ENCODE measurements at regions not wholly inside any gene's neighbourhood (a gene's known extent, or its start where the extent isn't known, plus 50 kb on each side); places are given as distances from the start of the nearest gene placed in this dataset.

GRCh38 chr11:71135112-71135511 is 117.3 kb downstream of the SHANK2 start:
- no peak overlapping the region for H3K27ac ChIP-seq
- no peaks in the 10 kb centered on the region for H3K4me1 ChIP-seq
- H3K4me3 ChIP-seq = no peak overlapping the region
- WGBS, 3 donors = 94 to 96% (median 96%) methylated on average over 6 of the region's 6 CpGs
- H3K9me3 ChIP-seq = no peaks in the 10 kb centered on the region
- no peaks in the 10 kb centered on the region for H3K36me3 ChIP-seq (ENCODE audit: insufficient read depth in 1 of 2, low read depth in 1 of 2)
- no peak for TF ChIP-seq CTCF (IDR thresholded peaks at IDR 0.05)
- no peak for ATAC-seq
- DNase-seq = no peak
- peaks cover 0 to 17% (median 5%) of the 10 kb centered on the region in 3 donors for H3K27me3 ChIP-seq (ENCODE audit: insufficient read depth in 3 of 3, low read length in 2 of 3)
- intact Hi-C loops (cut with DNase I) = no loop called here

- intact Hi-C loops (cut with DNase I) = no loop called here
- H3K4me1 ChIP-seq = no peaks in the 10 kb centered on the region
- TF ChIP-seq CTCF (IDR thresholded peaks at IDR 0.05) = no peak
- DNase-seq (no peak), ATAC-seq (no peak)
- H3K27me3 ChIP-seq (ENCODE audit: insufficient read depth in 3 of 3, low read length in 2 of 3) = peaks cover 0 to 17% (median 3%) of the 10 kb centered on the region in 3 donors
- H3K9me3 ChIP-seq = no peaks in the 10 kb centered on the region
- H3K36me3 ChIP-seq (ENCODE audit: insufficient read depth in 1 of 2, low read depth in 1 of 2) = no peaks in the 10 kb centered on the region
- H3K4me3 ChIP-seq = no peak overlapping the region
- H3K27ac ChIP-seq = no peak overlapping the region
- 80 to 84% (median 82%) methylated on average over 9 of the region's 9 CpGs for WGBS, 3 donors
These were observed 118.4 kb downstream of the SHANK2 start for GRCh38 chr11:71133946-71134345.

GRCh38 chr11:71131861-71132260 is 120.5 kb downstream of the SHANK2 start:
- ATAC-seq (no peak), DNase-seq (no peak)
- no peaks in the 10 kb centered on the region for H3K36me3 ChIP-seq (ENCODE audit: insufficient read depth in 1 of 2, low read depth in 1 of 2)
- H3K4me3 ChIP-seq = no peak overlapping the region
- no peaks in the 10 kb centered on the region for H3K9me3 ChIP-seq
- TF ChIP-seq CTCF (IDR thresholded peaks at IDR 0.05) = no peak
- no peak overlapping the region for H3K27ac ChIP-seq
- intact Hi-C loops (cut with DNase I) = no loop called here
- no peaks in the 10 kb centered on the region for H3K4me1 ChIP-seq
- peaks cover 0 to 10% (median 3%) of the 10 kb centered on the region in 3 donors for H3K27me3 ChIP-seq (ENCODE audit: insufficient read depth in 3 of 3, low read length in 2 of 3)
- 24 to 47% (median 28%) methylated on average over 15 of the region's 15 CpGs for WGBS, 3 donors

GRCh38 chr11:71130106-71130505 is 122.3 kb downstream of the SHANK2 start:
- no peak for DNase-seq
- Histone ChIP-seq H3K36me3 (ENCODE audit: insufficient read depth in 1 of 2, low read depth in 1 of 2) (no peaks in the 10 kb centered on the region), H3K4me1 (no peaks in the 10 kb centered on the region), H3K9me3 (no peaks in the 10 kb centered on the region), H3K27ac (no peak overlapping the region), H3K27me3 (ENCODE audit: insufficient read depth in 3 of 3, low read length in 2 of 3) (no peaks in the 10 kb centered on the region), H3K4me3 (no peak overlapping the region)
- intact Hi-C loops (cut with DNase I) = no loop called here
- TF ChIP-seq CTCF (IDR thresholded peaks at IDR 0.05) = no peak
- ATAC-seq = no peak
- 68 to 79% (median 70%) methylated on average over 8 of the region's 8 CpGs for WGBS, 3 donors

GRCh38 chr11:71129624-71130023 is 122.8 kb downstream of the SHANK2 start:
- ATAC-seq = peak in 2 of 4 donors; percentile 49 to 72
- no peaks in the 10 kb centered on the region for H3K27me3 ChIP-seq (ENCODE audit: insufficient read depth in 3 of 3, low read length in 2 of 3)
- WGBS, 3 donors = 32 to 61% (median 35%) methylated on average over 5 of the region's 5 CpGs
- intact Hi-C loops (cut with DNase I) = no loop called here
- H3K36me3 ChIP-seq (ENCODE audit: insufficient read depth in 1 of 2, low read depth in 1 of 2) = no peaks in the 10 kb centered on the region
- TF ChIP-seq CTCF (IDR thresholded peaks at IDR 0.05) = no peak
- H3K27ac ChIP-seq = no peak overlapping the region
- no peak for DNase-seq
- H3K4me1 ChIP-seq = no peaks in the 10 kb centered on the region
- no peak overlapping the region for H3K4me3 ChIP-seq
- H3K9me3 ChIP-seq = no peaks in the 10 kb centered on the region
